HEK293 (cell line): ENCODE measurements at regions not wholly inside any gene's neighbourhood (a gene's known extent, or its start where the extent isn't known, plus 50 kb on each side); places are given as distances from the start of the nearest gene placed in this dataset.

ENCODE experiments used
- EGR2 ChIP-seq: fragments of 450-650 bp; formaldehyde crosslinking; IDR thresholded peaks from 2 replicates; pipeline ENCODE4 v1.5.1; 2016; ENCODE audit warnings: low read depth, missing biosample characterization, missing genetic modification characterization
- HOXC10 ChIP-seq: sonication (generic); formaldehyde crosslinking; IDR thresholded peaks from 2 replicates; pipeline ENCODE4 v1.8.1; 2023; ENCODE audit warnings: mild to moderate bottlenecking, missing genetic modification reagents
- SCRT2 ChIP-seq: fragments of 450-650 bp; formaldehyde crosslinking; IDR thresholded peaks from 2 replicates; pipeline ENCODE4 v1.5.1; 2016; ENCODE audit warnings: missing biosample characterization, missing genetic modification characterization
- SP2 ChIP-seq: fragments of 450-650 bp; formaldehyde crosslinking; IDR thresholded peaks from 2 replicates; pipeline ENCODE4 v1.5.1; 2016; ENCODE audit warnings: missing biosample characterization, missing genetic modification characterization
- ZBTB11 ChIP-seq: fragments of 450-650 bp; formaldehyde crosslinking; conservative IDR thresholded peaks from 2 replicates; pipeline ENCODE4 v1.5.1; 2016; ENCODE audit warnings: low read depth, missing biosample characterization, missing genetic modification characterization
- ZBTB17 ChIP-seq: fragments of 450-650 bp; formaldehyde crosslinking; IDR thresholded peaks from 2 replicates; pipeline ENCODE4 v1.5.1; 2016; ENCODE audit warnings: missing biosample characterization, missing genetic modification characterization
- ZBTB26 ChIP-seq: fragments of 450-650 bp; formaldehyde crosslinking; optimal IDR thresholded peaks from 2 replicates; pipeline ENCODE3; 2016; ENCODE audit warnings: missing biosample characterization, mild to moderate bottlenecking, missing genetic modification characterization
- ZNF155 ChIP-seq: fragments of 450-650 bp; formaldehyde crosslinking; IDR thresholded peaks from 2 replicates; pipeline ENCODE4 v1.5.1; 2016; ENCODE audit warnings: missing biosample characterization, missing genetic modification characterization
- ZNF175 ChIP-seq: fragments of 450-650 bp; formaldehyde crosslinking; IDR thresholded peaks from 2 replicates; pipeline ENCODE4 v1.5.1; 2016; ENCODE audit warnings: missing biosample characterization, missing genetic modification characterization
- ZNF18 ChIP-seq: fragments of 450-650 bp; formaldehyde crosslinking; IDR thresholded peaks from 2 replicates; pipeline ENCODE4 v1.5.1; 2016; ENCODE audit warnings: missing biosample characterization, missing genetic modification characterization
- ZNF184 ChIP-seq: fragments of 450-650 bp; IDR thresholded peaks from 2 replicates; pipeline ENCODE4 v1.5.1; 2018; ENCODE audit warnings: missing biosample characterization, mild to moderate bottlenecking, missing genetic modification characterization
- ZNF23 ChIP-seq: fragments of 450-650 bp; formaldehyde crosslinking; IDR thresholded peaks from 2 replicates; pipeline ENCODE4 v1.5.1; 2016; ENCODE audit warnings: missing biosample characterization, missing genetic modification characterization, borderline replicate concordance
- ZNF24 ChIP-seq: fragments of 450-650 bp; formaldehyde crosslinking; IDR thresholded peaks from 2 replicates; pipeline ENCODE4 v1.5.1; 2016; ENCODE audit warnings: missing biosample characterization, missing genetic modification characterization
- ZNF292 ChIP-seq: fragments of 450-650 bp; formaldehyde crosslinking; IDR thresholded peaks from 2 replicates; pipeline ENCODE4 v1.5.1; 2016; ENCODE audit warnings: low read depth, missing biosample characterization, missing genetic modification characterization, borderline replicate concordance
- ZNF335 ChIP-seq: fragments of 450-650 bp; formaldehyde crosslinking; conservative IDR thresholded peaks from 2 replicates; pipeline ENCODE4 v1.5.1; 2016; ENCODE audit warnings: missing biosample characterization, missing genetic modification characterization
- ZNF341 ChIP-seq: fragments of 450-650 bp; formaldehyde crosslinking; IDR thresholded peaks from 2 replicates; pipeline ENCODE4; 2016; ENCODE audit warnings: low read depth, missing biosample characterization, missing genetic modification characterization
- ZNF362 ChIP-seq: fragments of 450-650 bp; formaldehyde crosslinking; IDR thresholded peaks from 2 replicates; pipeline ENCODE4 v1.5.1; 2016; ENCODE audit warnings: missing biosample characterization, missing genetic modification characterization
- ZNF416 ChIP-seq: fragments of 450-650 bp; formaldehyde crosslinking; IDR thresholded peaks from 2 replicates; pipeline ENCODE4 v1.5.1; 2016; ENCODE audit warnings: missing biosample characterization, missing genetic modification characterization
- ZNF518A ChIP-seq: fragments of 450-650 bp; formaldehyde crosslinking; conservative IDR thresholded peaks from 2 replicates; pipeline ENCODE4 v1.5.1; 2016; ENCODE audit warnings: low read depth, missing biosample characterization, missing genetic modification characterization
- ZNF624 ChIP-seq: fragments of 450-650 bp; formaldehyde crosslinking; IDR thresholded peaks from 2 replicates; pipeline ENCODE4 v1.5.1; 2017; ENCODE audit warnings: missing biosample characterization, missing genetic modification characterization
- ZNF626 ChIP-seq: fragments of 450-650 bp; sonication (Bioruptor Pico); formaldehyde crosslinking; IDR thresholded peaks from 2 replicates; pipeline ENCODE4 v1.5.1; 2018; ENCODE audit warnings: missing biosample characterization, missing genetic modification characterization, inconsistent platforms
- ZNF670 ChIP-seq: fragments of 450-650 bp; formaldehyde crosslinking; IDR thresholded peaks from 2 replicates; pipeline ENCODE4 v1.5.1; 2016; ENCODE audit warnings: missing biosample characterization, missing genetic modification characterization, low read depth
- ZNF692 ChIP-seq: fragments of 450-650 bp; formaldehyde crosslinking; IDR thresholded peaks from 2 replicates; pipeline ENCODE4 v1.5.1; 2016; ENCODE audit warnings: missing biosample characterization, missing genetic modification characterization
- ZNF785 ChIP-seq: fragments of 450-650 bp; formaldehyde crosslinking; IDR thresholded peaks from 2 replicates; pipeline ENCODE4 v1.5.1; 2016; ENCODE audit warnings: missing biosample characterization, missing genetic modification characterization
- ZXDB ChIP-seq: fragments of 450-650 bp; formaldehyde crosslinking; IDR thresholded peaks from 2 replicates; pipeline ENCODE4 v1.5.1; 2016; ENCODE audit warnings: missing biosample characterization, missing genetic modification characterization

- TF ChIP-seq ZNF518A (tag by site-specific recombination), result no peak
- TF ChIP-seq ZBTB17 (tag by site-specific recombination), result no peak; the same call in 1 of the 2 replicates
- no peak for TF ChIP-seq ZNF155 (tag by site-specific recombination)
- no peak for TF ChIP-seq SCRT2
- TF ChIP-seq ZBTB26, result no peak
- peak; percentile 79 for TF ChIP-seq ZNF362 (tag by site-specific recombination)
- peak; percentile 8; the same call in 1 of the 2 replicates for TF ChIP-seq SP2
- TF ChIP-seq ZNF416 (tag by site-specific recombination), result no peak
- no peak for TF ChIP-seq ZNF785 (tag by site-specific recombination)
- no peak for TF ChIP-seq ZNF18 (tag by site-specific recombination)
- no peak for TF ChIP-seq EGR2 (tag by site-specific recombination)
- no peak for TF ChIP-seq ZNF624
- TF ChIP-seq ZNF670 (tag by site-specific recombination), result no peak
- TF ChIP-seq ZNF692 (tag by site-specific recombination), result no peak
- no peak for TF ChIP-seq ZNF23 (tag by site-specific recombination)
- no peak for TF ChIP-seq ZNF175 (tag by site-specific recombination)
- no peak for TF ChIP-seq ZNF626
- TF ChIP-seq ZNF341, result peak; percentile 15; the same call in 1 of the 2 replicates
- no peak for TF ChIP-seq ZNF184 (tag by site-specific recombination)
- TF ChIP-seq ZBTB11 (tag by site-specific recombination), result peak; percentile 46
- no peak for TF ChIP-seq ZXDB (tag by site-specific recombination)
- no peak; the same call in 1 of the 2 replicates for TF ChIP-seq ZNF335
- no peak; the same call in 1 of the 2 replicates for TF ChIP-seq ZNF24 (tag by site-specific recombination)
- TF ChIP-seq HOXC10 (CRISPR knock-in tag), result no peak
- no peak for TF ChIP-seq ZNF292 (tag by site-specific recombination)
Measured at GRCh38 chr5:174504266-174504726, 220.1 kb upstream of the MSX2 start (continued).
